OCI-LY3 (cell line): ENCODE measurements at regions not wholly inside any gene's neighbourhood (a gene's known extent, or its start where the extent isn't known, plus 50 kb on each side); places are given as distances from the start of the nearest gene placed in this dataset.

Source experiments
- H2AFZ ChIP-seq: fragments of 200-600, 300-600 bp; shearing (Covaris generic); 2 replicates; pipeline ENCODE4 v1.6.0; 2014; ENCODE audit warnings: antibody characterized with exemption, low read depth, low read length
- H3K27ac ChIP-seq: fragments of 200-600, 300-600 bp; sonication (generic); 2 replicates; pipeline ENCODE4 v1.5.1; 2014; ENCODE audit warnings: mild to moderate bottlenecking, low read length, moderate library complexity, mixed read lengths
- H3K27me3 ChIP-seq: fragments of 200-600, 300-600 bp; sonication (generic); 2 replicates; pipeline ENCODE4 v1.6.1; 2014; ENCODE audit warnings: low read depth, low read length, mixed read lengths
- H3K36me3 ChIP-seq: fragments of 200-600, 300-600 bp; sonication (generic); replicated peaks from 2 replicates; pipeline ENCODE3; 2014; ENCODE audit warnings: low read depth, low read length, mixed read lengths
- H3K4me1 ChIP-seq: fragments of 300-600, 200-600 bp; sonication (generic); 2 replicates; pipeline ENCODE4 v1.6.1; 2014; ENCODE audit warnings: low read length, mixed read lengths
- H3K4me2 ChIP-seq: fragments of 200-600, 300-600 bp; sonication (generic); 2 replicates; pipeline ENCODE4 v1.6.1; 2014; ENCODE audit warnings: low read length, mixed read lengths
- H3K4me3 ChIP-seq: fragments of 300-600, 200-600 bp; sonication (generic); 2 replicates; pipeline ENCODE4 v1.5.1; 2014; ENCODE audit warnings: antibody characterized with exemption, mild to moderate bottlenecking, low read length, moderate library complexity
- H3K79me2 ChIP-seq: fragments of 300-600, 200-600 bp; shearing (Covaris generic); 2 replicates; pipeline ENCODE4 v1.6.1; 2014; ENCODE audit warnings: mild to moderate bottlenecking, low read length, mixed read lengths
- H3K9ac ChIP-seq: fragments of 300-600, 200-600 bp; shearing (Covaris generic); 2 replicates; pipeline ENCODE4 v1.6.0; 2014; ENCODE audit warnings: mild to moderate bottlenecking, low read length, moderate library complexity
- H3K9me3 ChIP-seq: fragments of 200-600, 300-600 bp; shearing (Covaris generic); 2 replicates; pipeline ENCODE4 v1.6.1; 2014; ENCODE audit warnings: low read length, mixed read lengths; ENCODE audit not compliant: insufficient read depth
- H4K20me1 ChIP-seq: fragments of 200-600, 300-600 bp; sonication (generic); 2 replicates; pipeline ENCODE4 v1.6.1; 2016; ENCODE audit warnings: low read length, mixed read lengths; ENCODE audit not compliant: insufficient read depth
- EZH2phosphoT487 ChIP-seq: fragments of 200-600 bp; shearing (Covaris generic); IDR thresholded peaks from 2 replicates; pipeline ENCODE4 v1.6.1; 2018; ENCODE audit warnings: antibody characterized with exemption, mixed run types, low read depth
- TF ChIP-seq, protein P1 (sequence below): fragments of 200-600, 300-600 bp; sonication (generic); IDR thresholded peaks from 2 replicates; pipeline ENCODE4 v1.5.1; 2014; ENCODE audit warnings: antibody characterized with exemption, low read length, low read depth

DNA sequence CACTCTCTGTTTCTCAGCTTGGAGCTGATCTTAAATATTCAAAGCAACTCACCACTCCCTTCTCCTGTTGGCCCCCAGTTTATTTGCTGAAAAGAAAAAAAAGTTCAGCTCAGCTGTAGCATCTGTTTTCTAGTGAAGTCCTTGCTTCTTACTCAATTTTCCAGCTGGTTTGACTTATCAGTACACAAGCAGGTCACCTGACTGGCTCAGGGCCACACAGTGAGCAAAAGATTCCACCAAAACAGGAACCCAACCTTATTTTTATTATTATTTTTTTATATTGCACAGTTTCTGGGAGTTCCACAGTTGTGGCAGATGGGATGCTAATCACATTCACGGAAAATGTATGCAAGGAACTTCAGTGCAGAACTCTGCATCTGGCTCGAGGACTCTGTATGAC is 390.7 kb upstream of the RGMA start:
- TF ChIP-seq EZH2phosphoT487: no peak
- TF ChIP-seq, protein P1, sequence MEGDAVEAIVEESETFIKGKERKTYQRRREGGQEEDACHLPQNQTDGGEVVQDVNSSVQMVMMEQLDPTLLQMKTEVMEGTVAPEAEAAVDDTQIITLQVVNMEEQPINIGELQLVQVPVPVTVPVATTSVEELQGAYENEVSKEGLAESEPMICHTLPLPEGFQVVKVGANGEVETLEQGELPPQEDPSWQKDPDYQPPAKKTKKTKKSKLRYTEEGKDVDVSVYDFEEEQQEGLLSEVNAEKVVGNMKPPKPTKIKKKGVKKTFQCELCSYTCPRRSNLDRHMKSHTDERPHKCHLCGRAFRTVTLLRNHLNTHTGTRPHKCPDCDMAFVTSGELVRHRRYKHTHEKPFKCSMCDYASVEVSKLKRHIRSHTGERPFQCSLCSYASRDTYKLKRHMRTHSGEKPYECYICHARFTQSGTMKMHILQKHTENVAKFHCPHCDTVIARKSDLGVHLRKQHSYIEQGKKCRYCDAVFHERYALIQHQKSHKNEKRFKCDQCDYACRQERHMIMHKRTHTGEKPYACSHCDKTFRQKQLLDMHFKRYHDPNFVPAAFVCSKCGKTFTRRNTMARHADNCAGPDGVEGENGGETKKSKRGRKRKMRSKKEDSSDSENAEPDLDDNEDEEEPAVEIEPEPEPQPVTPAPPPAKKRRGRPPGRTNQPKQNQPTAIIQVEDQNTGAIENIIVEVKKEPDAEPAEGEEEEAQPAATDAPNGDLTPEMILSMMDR: no peak
- H3K27ac ChIP-seq: no peak overlapping the region

DNA sequence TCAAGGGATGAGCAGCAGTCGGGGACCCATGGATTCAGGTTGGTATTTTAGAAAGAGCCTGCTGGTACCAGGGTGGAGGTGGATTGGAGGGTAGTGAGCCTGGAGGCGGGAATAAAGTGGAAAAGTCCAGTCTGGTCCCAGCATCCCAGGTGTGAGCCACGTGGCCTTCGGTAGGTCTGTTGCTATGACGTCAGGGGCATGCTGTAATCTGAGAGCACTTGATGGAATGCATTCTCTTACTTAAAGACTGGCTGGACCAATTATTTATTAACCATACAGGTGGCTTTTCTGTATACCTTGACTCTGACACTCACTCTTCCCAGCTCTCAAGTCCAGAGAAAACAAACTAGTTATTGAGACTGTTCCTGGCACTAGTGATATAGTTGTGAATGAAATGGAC is 389.9 kb upstream of the RGMA start:
- Histone ChIP-seq H3K4me3 (no peak overlapping the region), H3K9ac (no peak overlapping the region), H4K20me1 (no peaks in the 10 kb centered on the region), H3K4me1 (no peaks in the 10 kb centered on the region), H3K9me3 (no peaks in the 10 kb centered on the region), H3K4me2 (no peak overlapping the region), H2AFZ (no peak overlapping the region), H3K79me2 (no peaks in the 10 kb centered on the region), H3K36me3 (no peaks in the 10 kb centered on the region), H3K27ac (no peak overlapping the region), H3K27me3 (0 out of 2 replicates have a peak, but pooled peaks cover 5% of the 10 kb centered on the region)
- TF ChIP-seq, protein P1: no peak
- no peak for TF ChIP-seq EZH2phosphoT487

More for the DNA sequence above, 390.7 kb upstream of the RGMA start:
- H4K20me1 ChIP-seq: no peaks in the 10 kb centered on the region
- no peaks in the 10 kb centered on the region for H3K9me3 ChIP-seq
- H3K4me1 ChIP-seq: no peaks in the 10 kb centered on the region
- H3K79me2 ChIP-seq: no peaks in the 10 kb centered on the region
- no peak overlapping the region for H3K9ac ChIP-seq
- 0 out of 2 replicates have a peak, but pooled peaks cover 5% of the 10 kb centered on the region for H3K27me3 ChIP-seq
- no peak overlapping the region for H3K4me2 ChIP-seq
- no peak overlapping the region for H3K4me3 ChIP-seq
- no peak overlapping the region for H2AFZ ChIP-seq
- H3K36me3 ChIP-seq: no peaks in the 10 kb centered on the region

DNA sequence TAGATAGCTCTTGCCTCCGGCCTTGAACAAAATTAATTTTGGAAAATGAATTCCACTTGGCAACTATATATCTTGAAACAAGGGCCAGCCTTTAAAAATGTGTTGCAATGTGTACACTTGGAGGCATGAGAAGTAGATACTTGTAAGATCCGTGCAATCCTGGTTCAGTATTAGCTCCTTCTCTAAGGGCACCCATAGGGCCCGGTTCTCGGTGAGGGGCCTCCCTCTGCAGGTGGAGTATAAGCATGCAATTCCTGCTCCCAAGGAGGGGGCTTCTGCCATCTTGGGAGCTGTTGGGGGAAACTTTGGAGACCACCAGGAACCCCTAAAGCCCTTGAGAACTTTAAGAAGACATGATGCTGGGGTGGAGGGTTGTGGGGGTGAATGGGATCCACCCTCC is 388.7 kb upstream of the RGMA start:
- no peak overlapping the region for H2AFZ ChIP-seq
- 0 out of 2 replicates have a peak, but pooled peaks cover 5% of the 10 kb centered on the region for H3K27me3 ChIP-seq
- no peaks in the 10 kb centered on the region for H3K9me3 ChIP-seq
- no peaks in the 10 kb centered on the region for H3K36me3 ChIP-seq
- H3K4me2 ChIP-seq: no peak overlapping the region
- no peak for TF ChIP-seq EZH2phosphoT487
- TF ChIP-seq, protein P1: no peak
- H3K9ac ChIP-seq: no peak overlapping the region
- H3K79me2 ChIP-seq: no peaks in the 10 kb centered on the region
- no peaks in the 10 kb centered on the region for H4K20me1 ChIP-seq
- H3K27ac ChIP-seq: no peak overlapping the region
- H3K4me3 ChIP-seq: no peak overlapping the region
- no peaks in the 10 kb centered on the region for H3K4me1 ChIP-seq

DNA sequence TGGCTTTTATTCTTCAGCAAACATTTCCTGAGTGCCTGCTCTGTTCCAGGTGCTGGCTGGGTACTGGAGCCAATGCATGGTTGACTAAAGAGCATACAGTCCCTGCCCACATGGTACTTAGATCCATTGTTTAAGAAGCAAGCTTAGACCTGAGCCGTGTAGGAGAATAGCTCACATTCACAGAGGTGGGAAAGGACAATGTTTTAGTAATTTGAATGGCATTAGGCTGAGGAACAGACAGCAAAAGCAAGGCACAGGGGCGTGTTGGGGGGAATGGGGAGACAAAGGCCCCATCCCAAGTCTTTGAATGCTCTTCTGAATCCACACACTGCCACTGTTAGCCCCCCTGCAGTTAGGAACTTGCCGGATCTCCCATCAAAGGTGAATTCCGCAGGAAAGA is 388.2 kb upstream of the RGMA start:
- H3K4me3 ChIP-seq: no peak overlapping the region
- no peaks in the 10 kb centered on the region for H4K20me1 ChIP-seq
- H3K27me3 ChIP-seq: 0 out of 2 replicates have a peak, but pooled peaks cover 5% of the 10 kb centered on the region
- no peak overlapping the region for H3K27ac ChIP-seq
- H3K79me2 ChIP-seq: no peaks in the 10 kb centered on the region
- no peaks in the 10 kb centered on the region for H3K36me3 ChIP-seq
- H2AFZ ChIP-seq: no peak overlapping the region
- H3K4me1 ChIP-seq: no peaks in the 10 kb centered on the region
- H3K9ac ChIP-seq: no peak overlapping the region
- H3K4me2 ChIP-seq: no peak overlapping the region
- TF ChIP-seq, protein P1: no peak
- TF ChIP-seq EZH2phosphoT487: no peak
- H3K9me3 ChIP-seq: no peaks in the 10 kb centered on the region
